SK-N-MC (cell line): ENCODE measurements at regions not wholly inside any gene's neighbourhood (a gene's known extent, or its start where the extent isn't known, plus 50 kb on each side); places are given as distances from the start of the nearest gene placed in this dataset.

Experiments
- DNase-seq: peaks from one replicate; pipeline ENCODE4 v3.0.0-alpha.2; 2011; ENCODE audit warnings: low read depth, low spot score
- H3K27ac ChIP-seq: fragments of 200-600 bp; sonication (generic); 2 replicates; pipeline ENCODE4 v1.5.1; 2016; ENCODE audit warnings: mixed run types
- H3K36me3 ChIP-seq: fragments of 200-600 bp; sonication (generic); 2 replicates; pipeline ENCODE4 v1.6.1; 2017; ENCODE audit warnings: antibody characterized with exemption, low read length, mixed read lengths; ENCODE audit not compliant: insufficient read depth
- H3K4me3 ChIP-seq: fragments of 200-600 bp; sonication (generic); 2 replicates; pipeline ENCODE4 v1.5.1; 2016
- H3K9ac ChIP-seq: fragments of 200-600 bp; sonication (generic); 2 replicates; pipeline ENCODE4 v1.8.0; 2017; ENCODE audit warnings: mixed run types, mixed read lengths; ENCODE audit not compliant: insufficient read length
- H3K9me3 ChIP-seq: fragments of 200-600 bp; sonication (generic); 2 replicates; pipeline ENCODE4 v1.6.1; 2017; ENCODE audit warnings: low read depth, mild to moderate bottlenecking, antibody characterized with exemption, low read length, moderate library complexity, mixed read lengths
- EZH2 ChIP-seq: fragments of 200-600 bp; sonication (generic); IDR thresholded peaks from one replicate; pipeline ENCODE4 v1.6.1; 2017; ENCODE audit warnings: antibody characterized with exemption
- FOXP2 ChIP-seq: optimal IDR thresholded peaks from 2 replicates; pipeline ENCODE3; 2011; ENCODE audit warnings: mild to moderate bottlenecking, moderate library complexity; ENCODE audit not compliant: insufficient read depth; ENCODE audit errors: extremely low read length, control extremely low read depth
- POLR2AphosphoS5 ChIP-seq: IDR thresholded peaks from 2 replicates; pipeline ENCODE4 v1.6.1; 2012; ENCODE audit warnings: mild to moderate bottlenecking, low read depth, low read length, borderline replicate concordance

GRCh38 chr7:10022957-10023356, 950.7 kb upstream of the PHF14 start:
- H3K36me3 ChIP-seq, result no peaks in the 10 kb centered on the region
- DNase-seq, result no peak
- no peak overlapping the region for H3K9ac ChIP-seq
- no peaks in the 10 kb centered on the region for H3K9me3 ChIP-seq
- TF ChIP-seq EZH2, result no peak
- TF ChIP-seq FOXP2, result no peak
- TF ChIP-seq POLR2AphosphoS5, result no peak
- no peak overlapping the region for H3K27ac ChIP-seq
- H3K4me3 ChIP-seq, result no peak overlapping the region

GRCh38 chr7:10034843-10035556, 938.7 kb upstream of the PHF14 start:
- Histone ChIP-seq H3K36me3 (no peaks in the 10 kb centered on the region), H3K9me3 (no peaks in the 10 kb centered on the region), H3K27ac (no peak overlapping the region), H3K9ac (no peak overlapping the region), H3K4me3 (no peak overlapping the region)
- no peak for TF ChIP-seq FOXP2
- no peak for TF ChIP-seq EZH2
- no peak for TF ChIP-seq POLR2AphosphoS5
- DNase-seq, result no peak

GRCh38 chr7:10036693-10037092, 937.0 kb upstream of the PHF14 start:
- no peaks in the 10 kb centered on the region for H3K9me3 ChIP-seq
- H3K9ac ChIP-seq, result no peak overlapping the region
- no peak for DNase-seq
- TF ChIP-seq FOXP2, result no peak
- no peak for TF ChIP-seq POLR2AphosphoS5
- no peak for TF ChIP-seq EZH2
- H3K4me3 ChIP-seq, result no peak overlapping the region
- no peak overlapping the region for H3K27ac ChIP-seq
- H3K36me3 ChIP-seq, result no peaks in the 10 kb centered on the region

- no peak for TF ChIP-seq EZH2
- no peak for TF ChIP-seq POLR2AphosphoS5
- no peak for TF ChIP-seq FOXP2
- Histone ChIP-seq H3K27ac (no peak overlapping the region), H3K4me3 (no peak overlapping the region), H3K9ac (no peak overlapping the region), H3K36me3 (no peaks in the 10 kb centered on the region), H3K9me3 (no peaks in the 10 kb centered on the region)
- no peak for DNase-seq
Observed at GRCh38 chr7:10038351-10038750, 935.3 kb upstream of the PHF14 start.

- TF ChIP-seq FOXP2, result no peak
- H3K27ac ChIP-seq, result no peak overlapping the region
- H3K9ac ChIP-seq, result no peak overlapping the region
- H3K4me3 ChIP-seq, result no peak overlapping the region
- no peaks in the 10 kb centered on the region for H3K9me3 ChIP-seq
- H3K36me3 ChIP-seq, result no peaks in the 10 kb centered on the region
- DNase-seq, result no peak
Observed at GRCh38 chr7:10040674-10041073, 933.0 kb upstream of the PHF14 start.

- no peak for TF ChIP-seq FOXP2
- no peak for TF ChIP-seq EZH2
- no peak for TF ChIP-seq POLR2AphosphoS5
- no peak for DNase-seq
- no peaks in the 10 kb centered on the region for H3K9me3 ChIP-seq
- H3K9ac ChIP-seq, result no peak overlapping the region
- H3K36me3 ChIP-seq, result no peaks in the 10 kb centered on the region
- H3K4me3 ChIP-seq, result no peak overlapping the region
- H3K27ac ChIP-seq, result no peak overlapping the region
Observed at GRCh38 chr7:10070899-10071298, 902.8 kb upstream of the PHF14 start.

GRCh38 chr7:10075866-10076265, 897.8 kb upstream of the PHF14 start:
- DNase-seq, result no peak
- no peaks in the 10 kb centered on the region for H3K36me3 ChIP-seq
- no peak overlapping the region for H3K27ac ChIP-seq
- no peaks in the 10 kb centered on the region for H3K9me3 ChIP-seq
- no peak overlapping the region for H3K4me3 ChIP-seq
- H3K9ac ChIP-seq, result no peak overlapping the region
- TF ChIP-seq FOXP2 (no peak), EZH2 (no peak), POLR2AphosphoS5 (no peak)

- Histone ChIP-seq H3K4me3 (no peak overlapping the region), H3K9me3 (no peaks in the 10 kb centered on the region), H3K27ac (no peak overlapping the region), H3K9ac (no peak overlapping the region), H3K36me3 (no peaks in the 10 kb centered on the region)
- DNase-seq, result no peak
- TF ChIP-seq POLR2AphosphoS5, result no peak
- no peak for TF ChIP-seq FOXP2
- TF ChIP-seq EZH2, result no peak
Observed at GRCh38 chr7:10076660-10077300, 896.9 kb upstream of the PHF14 start.

GRCh38 chr7:10079572-10079971, 894.1 kb upstream of the PHF14 start:
- Histone ChIP-seq H3K36me3 (no peaks in the 10 kb centered on the region), H3K4me3 (no peak overlapping the region), H3K27ac (no peak overlapping the region), H3K9me3 (no peaks in the 10 kb centered on the region), H3K9ac (no peak overlapping the region)
- TF ChIP-seq EZH2 (no peak), FOXP2 (no peak), POLR2AphosphoS5 (no peak)
- DNase-seq, result no peak
